ENCODE measurements at regions not wholly inside any gene's neighbourhood (a gene's known extent, or its start where the extent isn't known, plus 50 kb on each side); places are given as distances from the start of the nearest gene placed in this dataset.

DNA sequence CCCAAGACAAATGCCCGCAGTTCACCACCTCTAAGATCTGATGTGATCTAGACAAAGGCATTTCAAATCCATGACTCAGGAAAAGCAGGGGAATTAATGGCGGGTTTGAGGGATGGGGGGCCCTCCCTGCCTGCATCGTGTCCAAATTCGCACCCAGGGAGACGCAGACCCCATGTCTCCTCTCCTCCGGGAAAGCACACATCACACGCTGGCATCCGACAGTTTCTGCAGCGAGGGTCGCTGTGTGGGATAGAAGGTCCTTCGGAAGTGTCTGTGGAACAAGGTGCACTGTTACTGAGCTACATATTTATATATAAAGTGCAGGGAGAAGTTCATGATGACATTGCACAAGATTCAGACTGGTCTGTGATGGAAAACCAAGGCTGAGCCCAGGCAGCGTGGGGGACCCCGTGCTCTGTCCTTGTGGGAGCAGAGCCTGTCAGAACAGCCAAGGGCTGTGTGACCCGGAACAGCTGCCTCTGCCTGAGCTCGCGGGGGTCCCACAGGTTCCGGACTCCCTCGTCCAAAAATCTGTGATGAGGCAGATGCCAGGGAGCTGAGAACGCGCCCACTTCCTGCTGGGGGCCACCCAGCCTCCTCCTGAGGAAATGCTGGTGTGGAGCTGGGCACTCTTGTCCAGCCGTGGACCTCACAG, 82.3 kb upstream of the CTDP1 start:
- Histone ChIP-seq H3K9ac (ENCODE audit: low read length) (no peak overlapping the region), H3K27me3 (ENCODE audit: insufficient read depth, low read length) (peaks cover 28% of the 10 kb centered on the region), H3K36me3 (ENCODE audit: insufficient read depth, low read length) (no peaks in the 10 kb centered on the region), H3K27ac (ENCODE audit: low read depth, low read length) (no peak overlapping the region), H3K9me3 (ENCODE audit: insufficient read depth, low read depth, low read length) (no peaks in the 10 kb centered on the region), H2AFZ (ENCODE audit: low read depth, low read length) (no peak overlapping the region), H3K4me3 (ENCODE audit: insufficient read depth, low read depth, low read length) (no peak overlapping the region), H3K4me1 (ENCODE audit: insufficient read depth, low read length) (peaks cover 7% of the 10 kb centered on the region), H4K20me1 (ENCODE audit: insufficient read depth, low read length) (no peaks in the 10 kb centered on the region), H3K79me2 (ENCODE audit: insufficient read depth, low read length) (no peaks in the 10 kb centered on the region), H3K4me2 (ENCODE audit: low read length) (no peak overlapping the region)
- Mint-ChIP-seq H3K9me3 (ENCODE audit: unreplicated experiment) (peaks cover 10% of the 10 kb centered on the region), H3K4me1 (ENCODE audit: low read depth, unreplicated experiment) (peaks cover 3% of the 10 kb centered on the region), H3K4me3 (ENCODE audit: unreplicated experiment) (no peak overlapping the region), H3K27me3 (ENCODE audit: low read depth, unreplicated experiment) (peaks cover 23% of the 10 kb centered on the region), H3K36me3 (ENCODE audit: low read depth, unreplicated experiment) (no peaks in the 10 kb centered on the region), H3K27ac (ENCODE audit: unreplicated experiment) (no peak overlapping the region)
- no peak for TF ChIP-seq EZH2 (IDR thresholded peaks at IDR 0.05; ENCODE audit: insufficient read depth, low read length)
- TF ChIP-seq, protein P1, sequence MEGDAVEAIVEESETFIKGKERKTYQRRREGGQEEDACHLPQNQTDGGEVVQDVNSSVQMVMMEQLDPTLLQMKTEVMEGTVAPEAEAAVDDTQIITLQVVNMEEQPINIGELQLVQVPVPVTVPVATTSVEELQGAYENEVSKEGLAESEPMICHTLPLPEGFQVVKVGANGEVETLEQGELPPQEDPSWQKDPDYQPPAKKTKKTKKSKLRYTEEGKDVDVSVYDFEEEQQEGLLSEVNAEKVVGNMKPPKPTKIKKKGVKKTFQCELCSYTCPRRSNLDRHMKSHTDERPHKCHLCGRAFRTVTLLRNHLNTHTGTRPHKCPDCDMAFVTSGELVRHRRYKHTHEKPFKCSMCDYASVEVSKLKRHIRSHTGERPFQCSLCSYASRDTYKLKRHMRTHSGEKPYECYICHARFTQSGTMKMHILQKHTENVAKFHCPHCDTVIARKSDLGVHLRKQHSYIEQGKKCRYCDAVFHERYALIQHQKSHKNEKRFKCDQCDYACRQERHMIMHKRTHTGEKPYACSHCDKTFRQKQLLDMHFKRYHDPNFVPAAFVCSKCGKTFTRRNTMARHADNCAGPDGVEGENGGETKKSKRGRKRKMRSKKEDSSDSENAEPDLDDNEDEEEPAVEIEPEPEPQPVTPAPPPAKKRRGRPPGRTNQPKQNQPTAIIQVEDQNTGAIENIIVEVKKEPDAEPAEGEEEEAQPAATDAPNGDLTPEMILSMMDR (IDR thresholded peaks at IDR 0.05; ENCODE audit: insufficient read depth, low read depth, low read length): no peak
- no peak for FAIRE-seq
- no peak for DNase-seq (ENCODE audit: low read depth)

DNA sequence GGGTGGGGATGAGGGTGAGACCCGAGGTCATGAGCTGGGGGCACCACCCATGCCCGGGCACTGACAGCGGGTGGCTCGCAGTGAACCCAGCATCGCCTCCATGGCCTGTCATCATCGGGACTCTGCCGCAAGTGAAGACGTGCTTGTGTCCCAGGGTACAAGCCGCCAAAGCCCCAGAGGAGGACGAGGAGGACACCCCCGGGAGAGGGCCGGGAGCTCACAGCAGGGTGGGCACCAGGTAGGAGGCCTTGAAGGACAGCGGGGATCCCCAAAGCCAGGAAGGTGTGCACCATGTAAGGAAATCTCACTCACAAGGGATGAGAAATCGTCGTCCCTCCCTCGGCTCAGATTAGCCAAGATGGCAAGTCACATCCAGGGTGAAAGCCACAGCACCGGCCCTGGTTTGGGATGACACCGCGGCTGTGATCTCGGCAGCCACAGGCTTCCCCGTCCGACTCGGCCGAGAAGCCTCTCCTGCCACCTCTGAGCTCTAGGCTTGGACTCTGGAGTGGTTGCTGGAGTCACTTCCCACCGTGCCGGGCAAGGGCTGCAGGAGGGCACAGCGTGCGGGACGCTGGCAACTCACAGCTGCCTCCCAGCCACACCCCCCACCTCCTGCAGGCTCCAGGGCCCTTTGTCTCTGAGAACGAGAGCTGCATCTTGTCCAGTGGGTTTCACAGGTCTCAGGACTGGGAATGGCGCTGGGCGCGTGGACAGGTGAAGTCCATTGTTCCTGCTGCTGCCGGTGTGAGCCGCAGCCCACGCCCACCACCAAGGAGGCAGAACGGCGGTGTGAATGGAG, 81.6 kb upstream of the CTDP1 start:
- H4K20me1 ChIP-seq (ENCODE audit: insufficient read depth, low read length): no peaks in the 10 kb centered on the region
- Mint-ChIP-seq H3K27ac (ENCODE audit: unreplicated experiment) (no peak overlapping the region), H3K9me3 (ENCODE audit: unreplicated experiment) (peaks cover 7% of the 10 kb centered on the region), H3K36me3 (ENCODE audit: low read depth, unreplicated experiment) (no peaks in the 10 kb centered on the region), H3K27me3 (ENCODE audit: low read depth, unreplicated experiment) (peaks cover 23% of the 10 kb centered on the region), H3K4me3 (ENCODE audit: unreplicated experiment) (no peak overlapping the region), H3K4me1 (ENCODE audit: low read depth, unreplicated experiment) (peaks cover 3% of the 10 kb centered on the region)
- no peaks in the 10 kb centered on the region for H3K36me3 ChIP-seq (ENCODE audit: insufficient read depth, low read length)
- TF ChIP-seq, protein P1 (IDR thresholded peaks at IDR 0.05; ENCODE audit: insufficient read depth, low read depth, low read length): no peak
- no peak for TF ChIP-seq EZH2 (IDR thresholded peaks at IDR 0.05; ENCODE audit: insufficient read depth, low read length)
- no peak overlapping the region for H2AFZ ChIP-seq (ENCODE audit: low read depth, low read length)
- no peak overlapping the region for H3K4me3 ChIP-seq (ENCODE audit: insufficient read depth, low read depth, low read length)
- H3K27me3 ChIP-seq (ENCODE audit: insufficient read depth, low read length): peaks cover 28% of the 10 kb centered on the region
- DNase-seq (ENCODE audit: low read depth) (no peak), FAIRE-seq (no peak)
- H3K27ac ChIP-seq (ENCODE audit: low read depth, low read length): no peak overlapping the region
- no peaks in the 10 kb centered on the region for H3K9me3 ChIP-seq (ENCODE audit: insufficient read depth, low read depth, low read length)
- peaks cover 7% of the 10 kb centered on the region for H3K4me1 ChIP-seq (ENCODE audit: insufficient read depth, low read length)
- H3K9ac ChIP-seq (ENCODE audit: low read length): no peak overlapping the region
- H3K79me2 ChIP-seq (ENCODE audit: insufficient read depth, low read length): no peaks in the 10 kb centered on the region
- H3K4me2 ChIP-seq (ENCODE audit: low read length): no peak overlapping the region

Data from astrocyte (in vitro differentiated cells and primary cell).